ENCODE measurements at regions not wholly inside any gene's neighbourhood (a gene's known extent, or its start where the extent isn't known, plus 50 kb on each side); places are given as distances from the start of the nearest gene placed in this dataset.

GRCh38 chr20:51085769-51086168 is 62.9 kb upstream of the KCNG1 start:
- Histone ChIP-seq H4K91ac (ENCODE audit: insufficient read depth, low read depth, low read length) (no peak overlapping the region), H2BK20ac (ENCODE audit: low read depth, low read length) (no peak overlapping the region), H2BK5ac (ENCODE audit: low read depth, low read length, poor library complexity, severe bottlenecking) (no peak overlapping the region), H2AK9ac (replicated peaks; ENCODE audit: low read depth, low read length, poor library complexity) (no peak overlapping the region), H3K23ac (ENCODE audit: low read depth, low read length) (no peak overlapping the region), H3K27me3 (ENCODE audit: control insufficient read depth, insufficient read depth, low read length) (peaks cover 74% of the 10 kb centered on the region), H4K5ac (ENCODE audit: low read depth, low read length) (no peak overlapping the region), H3K9me3 (ENCODE audit: control insufficient read depth, insufficient read depth, low read length) (peaks cover 13% of the 10 kb centered on the region), H4K20me1 (ENCODE audit: insufficient read depth, low read length) (no peaks in the 10 kb centered on the region), H3K4me2 (ENCODE audit: low read depth, low read length) (no peak overlapping the region), H3K4me1 (ENCODE audit: control insufficient read depth, insufficient read depth, low read length) (no peaks in the 10 kb centered on the region), H3K18ac (ENCODE audit: low read depth, low read length) (no peak overlapping the region), H2BK120ac (ENCODE audit: low read depth, low read length) (no peak overlapping the region), H3K27ac (ENCODE audit: insufficient read depth, low read length) (no peak overlapping the region), H2BK15ac (ENCODE audit: low read depth, low read length) (no peak overlapping the region), H3K36me3 (ENCODE audit: control insufficient read depth, insufficient read depth, low read length) (no peaks in the 10 kb centered on the region), H3K9me1 (ENCODE audit: insufficient read depth, low read length) (no peaks in the 10 kb centered on the region), H4K8ac (ENCODE audit: low read depth in 2 of 2, low read length in 2 of 2) (no peak overlapping the region), H3K79me1 (ENCODE audit: low read depth in 1 of 2, low read length in 2 of 2) (no peaks in the 10 kb centered on the region), H2AK5ac (ENCODE audit: low read depth, low read length) (no peak overlapping the region), H3K4me3 (ENCODE audit: insufficient read depth, low read depth, low read length) (no peak overlapping the region), H2AFZ (replicated peaks; ENCODE audit: low read length, poor library complexity) (no peak overlapping the region), H3K4ac (ENCODE audit: low read depth, low read length) (no peak overlapping the region), H3K14ac (replicated peaks; ENCODE audit: low read depth, low read length) (no peak overlapping the region), H3K56ac (ENCODE audit: extremely low read depth, insufficient read depth, low read length) (no peak overlapping the region), H3K9ac (ENCODE audit: low read depth, low read length) (no peak overlapping the region)
- DNase-seq: no peak
- TF ChIP-seq MXI1 (IDR thresholded peaks at IDR 0.05; ENCODE audit: borderline replicate concordance, low read depth, low read length) (no peak), SMC3 (IDR thresholded peaks at IDR 0.05; ENCODE audit: low read depth, low read length) (no peak), USF2 (IDR thresholded peaks at IDR 0.05; ENCODE audit: low read depth, low read length) (peak; percentile 61), FOS (IDR thresholded peaks at IDR 0.05; ENCODE audit: low read depth, low read length) (no peak), MAZ (IDR thresholded peaks at IDR 0.05; ENCODE audit: borderline replicate concordance, low read depth, low read length) (no peak), CHD1 (IDR thresholded peaks at IDR 0.05; ENCODE audit: low read depth, low read length) (no peak)
- intact Hi-C loops (cut with micrococcal nuclease): no loop called here
- WGBS, 2 experiments (ENCODE audit: extremely low coverage in 2 of 2, insufficient read length in 1 of 2): no CpG with 5 or more reads among the region's 4 CpGs
- no TSS peak for BruUV-seq (replicated peaks)
- dilution Hi-C loops (cut with HindIII; ENCODE audit: low sequenced_read_pairs, unreplicated experiment): no loop called here
- CTCF ChIA-PET: no interaction called here
- in situ Hi-C loops (cut with MboI; ENCODE audit: low sequenced_read_pairs): no loop called here
- POLR2A ChIA-PET (ENCODE audit: unreplicated experiment): no interaction called here
- no peak for ATAC-seq (ENCODE audit: low read depth)

All from IMR-90 (cell line).